Loucy (cell line): ENCODE measurements at regions not wholly inside any gene's neighbourhood (a gene's known extent, or its start where the extent isn't known, plus 50 kb on each side); places are given as distances from the start of the nearest gene placed in this dataset.

Source experiments
- H2AFZ ChIP-seq: fragments of 200-600 bp; sonication (generic); 2 replicates; pipeline ENCODE4 v1.6.0; 2016; ENCODE audit warnings: antibody characterized with exemption, mild to moderate bottlenecking, low read length, moderate library complexity
- H3F3A ChIP-seq: fragments of 200-600 bp; 2 replicates; pipeline ENCODE4 v1.6.0; 2016; ENCODE audit warnings: antibody characterized with exemption, low read depth, mild to moderate bottlenecking
- H3K27me3 ChIP-seq: fragments of 200-600 bp; sonication (generic); 2 replicates; pipeline ENCODE4 v1.6.1; 2014; ENCODE audit warnings: low read length, mild to moderate bottlenecking; ENCODE audit not compliant: insufficient read depth, poor library complexity, severe bottlenecking
- H3K36me3 ChIP-seq: fragments of 200-600 bp; sonication (generic); 2 replicates; pipeline ENCODE4 v1.6.1; 2016; ENCODE audit warnings: low read length; ENCODE audit not compliant: insufficient read depth
- H3K4me1 ChIP-seq: fragments of 200-600 bp; sonication (generic); 2 replicates; pipeline ENCODE4 v1.5.1; 2014; ENCODE audit warnings: low read length, mild to moderate bottlenecking; ENCODE audit not compliant: insufficient read depth, poor library complexity, severe bottlenecking
- H3K4me2 ChIP-seq: fragments of 200-600 bp; sonication (generic); 2 replicates; pipeline ENCODE4 v1.6.0; 2014; ENCODE audit warnings: antibody characterized with exemption, low read length, low read depth, mild to moderate bottlenecking; ENCODE audit not compliant: poor library complexity, severe bottlenecking
- H3K4me3 ChIP-seq: fragments of 200-600 bp; sonication (generic); 2 replicates; pipeline ENCODE4 v1.5.1; 2014; ENCODE audit warnings: low read length, mild to moderate bottlenecking, mixed read lengths; ENCODE audit not compliant: poor library complexity, severe bottlenecking
- H3K79me2 ChIP-seq: fragments of 200-600 bp; sonication (generic); 2 replicates; pipeline ENCODE4 v1.6.1; 2014; ENCODE audit warnings: low read length; ENCODE audit not compliant: insufficient read depth
- H3K9ac ChIP-seq: fragments of 200-600 bp; sonication (generic); 2 replicates; pipeline ENCODE4 v1.6.0; 2014; ENCODE audit warnings: mild to moderate bottlenecking, low read depth, low read length, moderate library complexity; ENCODE audit not compliant: poor library complexity, severe bottlenecking
- H3K9me2 ChIP-seq: fragments of 200-600 bp; sonication (generic); replicated peaks from 2 replicates; pipeline ENCODE4 v1.6.1; 2016; ENCODE audit warnings: low read depth, low read length, mixed read lengths
- H3K9me3 ChIP-seq: fragments of 200-600 bp; sonication (generic); 2 replicates; pipeline ENCODE4 v1.6.1; 2014; ENCODE audit warnings: mild to moderate bottlenecking, antibody characterized with exemption, low read length, low read depth; ENCODE audit not compliant: insufficient read depth
- H4K20me1 ChIP-seq: fragments of 200-600 bp; sonication (generic); 2 replicates; pipeline ENCODE4 v1.6.0; 2014; ENCODE audit warnings: antibody characterized with exemption, low read length, mild to moderate bottlenecking; ENCODE audit not compliant: insufficient read depth, poor library complexity, severe bottlenecking
- EZH2phosphoT487 ChIP-seq: fragments of 200-600 bp; IDR thresholded peaks from 2 replicates; pipeline ENCODE4 v1.6.1; 2018; ENCODE audit warnings: antibody characterized with exemption, mild to moderate bottlenecking, moderate library complexity, borderline replicate concordance
- TF ChIP-seq, protein P1 (sequence below): fragments of 200-600 bp; sonication (generic); conservative IDR thresholded peaks from 2 replicates; pipeline ENCODE4 v1.5.1; 2014; ENCODE audit warnings: mild to moderate bottlenecking, antibody characterized with exemption, low read length

DNA sequence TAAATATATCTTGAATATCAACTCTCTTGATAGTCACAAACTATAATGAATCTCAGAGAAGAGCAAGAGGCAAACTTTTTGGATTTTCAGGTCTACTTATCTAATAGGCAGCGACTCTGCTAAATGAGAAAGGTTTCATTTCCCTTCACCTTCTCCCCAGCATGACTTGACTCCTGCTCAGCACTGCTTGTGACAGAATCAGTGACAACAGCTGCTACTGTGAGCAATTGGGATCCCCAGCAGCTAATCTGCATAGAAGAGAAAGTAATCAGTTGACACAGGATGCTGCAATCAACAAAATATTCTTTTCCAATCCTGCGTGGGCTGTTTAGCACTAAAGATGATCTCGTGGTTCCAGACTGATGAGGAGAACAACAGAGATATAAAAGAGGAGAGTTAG is 205.5 kb downstream of the MMUT start:
- Histone ChIP-seq H3K27me3 (no peaks in the 10 kb centered on the region), H3K36me3 (no peaks in the 10 kb centered on the region), H3K9me2 (no peaks in the 10 kb centered on the region), H4K20me1 (no peaks in the 10 kb centered on the region), H3K4me2 (no peak overlapping the region), H3K9ac (no peak overlapping the region), H3K9me3 (no peaks in the 10 kb centered on the region), H3K4me3 (no peak overlapping the region), H2AFZ (no peak overlapping the region), H3F3A (no peaks in the 10 kb centered on the region), H3K4me1 (no peaks in the 10 kb centered on the region), H3K79me2 (no peaks in the 10 kb centered on the region)
- no peak for TF ChIP-seq EZH2phosphoT487
- TF ChIP-seq, protein P1, sequence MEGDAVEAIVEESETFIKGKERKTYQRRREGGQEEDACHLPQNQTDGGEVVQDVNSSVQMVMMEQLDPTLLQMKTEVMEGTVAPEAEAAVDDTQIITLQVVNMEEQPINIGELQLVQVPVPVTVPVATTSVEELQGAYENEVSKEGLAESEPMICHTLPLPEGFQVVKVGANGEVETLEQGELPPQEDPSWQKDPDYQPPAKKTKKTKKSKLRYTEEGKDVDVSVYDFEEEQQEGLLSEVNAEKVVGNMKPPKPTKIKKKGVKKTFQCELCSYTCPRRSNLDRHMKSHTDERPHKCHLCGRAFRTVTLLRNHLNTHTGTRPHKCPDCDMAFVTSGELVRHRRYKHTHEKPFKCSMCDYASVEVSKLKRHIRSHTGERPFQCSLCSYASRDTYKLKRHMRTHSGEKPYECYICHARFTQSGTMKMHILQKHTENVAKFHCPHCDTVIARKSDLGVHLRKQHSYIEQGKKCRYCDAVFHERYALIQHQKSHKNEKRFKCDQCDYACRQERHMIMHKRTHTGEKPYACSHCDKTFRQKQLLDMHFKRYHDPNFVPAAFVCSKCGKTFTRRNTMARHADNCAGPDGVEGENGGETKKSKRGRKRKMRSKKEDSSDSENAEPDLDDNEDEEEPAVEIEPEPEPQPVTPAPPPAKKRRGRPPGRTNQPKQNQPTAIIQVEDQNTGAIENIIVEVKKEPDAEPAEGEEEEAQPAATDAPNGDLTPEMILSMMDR = no peak

DNA sequence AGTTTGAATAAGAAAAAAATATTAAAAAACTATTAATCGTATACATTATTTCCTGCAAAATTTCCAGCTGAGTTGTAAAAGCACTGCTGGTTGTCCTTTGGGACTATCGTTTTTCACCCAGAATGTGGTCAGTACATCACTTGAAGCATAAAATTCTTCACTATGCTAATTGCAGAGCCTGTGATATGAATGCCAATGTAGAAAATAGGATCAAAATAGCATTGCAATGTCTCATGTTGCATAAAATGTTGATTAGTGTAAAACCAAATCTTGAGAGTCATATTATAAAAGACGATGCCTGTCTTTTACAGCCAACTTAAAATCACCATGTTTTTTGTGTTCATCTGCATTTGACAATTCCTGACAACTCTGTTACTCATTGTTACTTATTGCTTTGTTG is 207.7 kb downstream of the MMUT start:
- Histone ChIP-seq H4K20me1 (no peaks in the 10 kb centered on the region), H3K4me1 (no peaks in the 10 kb centered on the region), H3K9me3 (no peaks in the 10 kb centered on the region), H2AFZ (no peak overlapping the region), H3K79me2 (no peaks in the 10 kb centered on the region), H3K36me3 (no peaks in the 10 kb centered on the region), H3K4me2 (no peak overlapping the region), H3K4me3 (no peak overlapping the region), H3K9me2 (no peaks in the 10 kb centered on the region), H3K27me3 (no peaks in the 10 kb centered on the region), H3K9ac (no peak overlapping the region), H3F3A (no peaks in the 10 kb centered on the region)
- TF ChIP-seq, protein P1 = no peak

DNA sequence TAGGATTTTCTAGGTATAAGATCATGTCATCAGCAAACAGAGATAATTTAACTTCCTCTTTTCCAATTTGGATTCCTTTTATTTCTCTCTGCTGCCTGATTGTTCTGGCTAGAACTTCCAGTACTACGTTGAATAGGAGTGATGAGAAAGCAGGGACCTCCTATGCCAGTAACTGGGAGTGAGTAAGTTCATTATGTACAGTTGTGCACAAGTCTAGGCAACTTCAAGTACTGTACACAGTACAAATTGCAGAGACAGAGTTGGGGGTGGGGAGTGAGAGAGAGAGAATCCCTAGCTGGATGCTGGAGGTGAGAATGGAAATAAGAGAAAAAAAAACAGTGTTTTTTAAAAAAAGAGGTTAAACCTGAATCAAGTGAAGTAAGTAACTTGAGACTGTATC is 210.2 kb downstream of the MMUT start:
- Histone ChIP-seq H3K4me1 (no peaks in the 10 kb centered on the region), H3K79me2 (no peaks in the 10 kb centered on the region), H3K36me3 (no peaks in the 10 kb centered on the region), H3K9ac (no peak overlapping the region), H4K20me1 (no peaks in the 10 kb centered on the region), H2AFZ (no peak overlapping the region), H3F3A (no peaks in the 10 kb centered on the region), H3K27me3 (no peaks in the 10 kb centered on the region), H3K9me3 (no peaks in the 10 kb centered on the region), H3K4me3 (no peak overlapping the region), H3K4me2 (no peak overlapping the region), H3K9me2 (no peaks in the 10 kb centered on the region)
- TF ChIP-seq, protein P1 = no peak
- TF ChIP-seq EZH2phosphoT487 = no peak
